ENCODE measurements at regions not wholly inside any gene's neighbourhood (a gene's known extent, or its start where the extent isn't known, plus 50 kb on each side); places are given as distances from the start of the nearest gene placed in this dataset.

DNA sequence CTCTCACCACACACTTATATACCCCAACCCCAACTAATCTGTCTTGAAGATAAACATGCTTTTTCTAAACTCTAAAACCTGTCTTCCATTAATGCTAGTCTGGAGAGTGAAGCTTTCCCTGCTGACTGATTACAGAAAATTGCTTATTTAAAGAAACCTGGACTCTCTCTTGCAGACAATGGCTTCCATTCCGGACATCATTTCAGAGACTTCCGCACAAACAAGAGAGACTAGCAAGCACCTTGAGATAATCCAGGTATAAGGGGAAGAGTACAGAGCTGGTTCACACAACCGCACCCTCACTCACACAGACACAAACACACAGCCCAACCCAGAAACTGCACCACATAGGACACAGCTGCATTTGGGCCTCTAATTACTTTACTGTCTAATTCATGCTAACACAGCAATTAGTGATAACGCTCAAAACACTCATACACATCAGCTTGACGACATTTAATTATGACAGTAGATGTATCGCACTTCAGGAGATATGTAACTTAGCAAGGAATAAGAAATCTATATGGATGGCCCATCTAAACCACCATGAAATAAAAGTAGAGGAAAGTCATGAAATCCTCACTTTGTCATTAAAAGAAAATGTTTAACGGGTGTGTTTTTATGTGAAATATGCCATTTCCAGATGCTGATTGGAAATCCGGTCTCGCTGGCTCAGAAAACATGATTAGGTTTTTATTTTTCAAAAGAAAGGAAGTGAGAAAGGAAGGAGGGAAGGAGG, 138.1 kb upstream of the JARID2 start (continued):
- TF ChIP-seq, protein P1, sequence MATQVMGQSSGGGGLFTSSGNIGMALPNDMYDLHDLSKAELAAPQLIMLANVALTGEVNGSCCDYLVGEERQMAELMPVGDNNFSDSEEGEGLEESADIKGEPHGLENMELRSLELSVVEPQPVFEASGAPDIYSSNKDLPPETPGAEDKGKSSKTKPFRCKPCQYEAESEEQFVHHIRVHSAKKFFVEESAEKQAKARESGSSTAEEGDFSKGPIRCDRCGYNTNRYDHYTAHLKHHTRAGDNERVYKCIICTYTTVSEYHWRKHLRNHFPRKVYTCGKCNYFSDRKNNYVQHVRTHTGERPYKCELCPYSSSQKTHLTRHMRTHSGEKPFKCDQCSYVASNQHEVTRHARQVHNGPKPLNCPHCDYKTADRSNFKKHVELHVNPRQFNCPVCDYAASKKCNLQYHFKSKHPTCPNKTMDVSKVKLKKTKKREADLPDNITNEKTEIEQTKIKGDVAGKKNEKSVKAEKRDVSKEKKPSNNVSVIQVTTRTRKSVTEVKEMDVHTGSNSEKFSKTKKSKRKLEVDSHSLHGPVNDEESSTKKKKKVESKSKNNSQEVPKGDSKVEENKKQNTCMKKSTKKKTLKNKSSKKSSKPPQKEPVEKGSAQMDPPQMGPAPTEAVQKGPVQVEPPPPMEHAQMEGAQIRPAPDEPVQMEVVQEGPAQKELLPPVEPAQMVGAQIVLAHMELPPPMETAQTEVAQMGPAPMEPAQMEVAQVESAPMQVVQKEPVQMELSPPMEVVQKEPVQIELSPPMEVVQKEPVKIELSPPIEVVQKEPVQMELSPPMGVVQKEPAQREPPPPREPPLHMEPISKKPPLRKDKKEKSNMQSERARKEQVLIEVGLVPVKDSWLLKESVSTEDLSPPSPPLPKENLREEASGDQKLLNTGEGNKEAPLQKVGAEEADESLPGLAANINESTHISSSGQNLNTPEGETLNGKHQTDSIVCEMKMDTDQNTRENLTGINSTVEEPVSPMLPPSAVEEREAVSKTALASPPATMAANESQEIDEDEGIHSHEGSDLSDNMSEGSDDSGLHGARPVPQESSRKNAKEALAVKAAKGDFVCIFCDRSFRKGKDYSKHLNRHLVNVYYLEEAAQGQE (IDR thresholded peaks at IDR 0.05; ENCODE audit: low read depth): no peak
- TF ChIP-seq, protein P2, sequence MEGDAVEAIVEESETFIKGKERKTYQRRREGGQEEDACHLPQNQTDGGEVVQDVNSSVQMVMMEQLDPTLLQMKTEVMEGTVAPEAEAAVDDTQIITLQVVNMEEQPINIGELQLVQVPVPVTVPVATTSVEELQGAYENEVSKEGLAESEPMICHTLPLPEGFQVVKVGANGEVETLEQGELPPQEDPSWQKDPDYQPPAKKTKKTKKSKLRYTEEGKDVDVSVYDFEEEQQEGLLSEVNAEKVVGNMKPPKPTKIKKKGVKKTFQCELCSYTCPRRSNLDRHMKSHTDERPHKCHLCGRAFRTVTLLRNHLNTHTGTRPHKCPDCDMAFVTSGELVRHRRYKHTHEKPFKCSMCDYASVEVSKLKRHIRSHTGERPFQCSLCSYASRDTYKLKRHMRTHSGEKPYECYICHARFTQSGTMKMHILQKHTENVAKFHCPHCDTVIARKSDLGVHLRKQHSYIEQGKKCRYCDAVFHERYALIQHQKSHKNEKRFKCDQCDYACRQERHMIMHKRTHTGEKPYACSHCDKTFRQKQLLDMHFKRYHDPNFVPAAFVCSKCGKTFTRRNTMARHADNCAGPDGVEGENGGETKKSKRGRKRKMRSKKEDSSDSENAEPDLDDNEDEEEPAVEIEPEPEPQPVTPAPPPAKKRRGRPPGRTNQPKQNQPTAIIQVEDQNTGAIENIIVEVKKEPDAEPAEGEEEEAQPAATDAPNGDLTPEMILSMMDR (IDR thresholded peaks at IDR 0.05 in 2 of 3, conservative IDR thresholded peaks at IDR 0.05 in 1 of 3; ENCODE audit: borderline replicate concordance in 1 of 3, insufficient read depth in 1 of 3, low read depth in 2 of 3, low read length in 2 of 3): no peak

DNA sequence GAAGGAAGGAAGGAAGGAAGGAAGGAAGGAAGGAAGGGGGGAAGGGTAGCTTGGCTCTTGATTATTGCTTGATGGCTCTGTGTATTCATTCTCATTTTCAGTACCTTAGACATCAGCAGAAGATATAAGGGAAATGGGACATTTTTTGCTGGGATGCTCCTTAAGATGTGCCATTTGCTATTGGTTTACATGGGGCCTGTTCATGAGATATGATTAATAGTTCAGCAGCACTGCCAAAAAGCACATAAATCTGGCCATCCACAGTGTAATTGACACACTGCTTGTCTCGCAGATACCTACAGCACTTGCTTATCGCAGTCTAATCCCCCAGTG, 137.5 kb upstream of the JARID2 start:
- no peak overlapping the region for H2AFZ ChIP-seq (ENCODE audit: low read depth, low read length, poor library complexity, severe bottlenecking)
- H3K9ac ChIP-seq (ENCODE audit: low read length): no peak overlapping the region
- H3K79me2 ChIP-seq (ENCODE audit: insufficient read depth, low read length): no peaks in the 10 kb centered on the region
- H3K4me3 ChIP-seq (replicated peaks in 1 of 2; ENCODE audit: low read depth in 1 of 2, low read length in 2 of 2): no peak overlapping the region
- POLR2A ChIA-PET: no interaction called here
- H3K36me3 ChIP-seq (ENCODE audit: control insufficient read depth in 1 of 2, insufficient read depth in 2 of 2, low read length in 2 of 2): no peaks in the 10 kb centered on the region
- H3K9me2 ChIP-seq (ENCODE audit: insufficient read depth): no peaks in the 10 kb centered on the region
- no peaks in the 10 kb centered on the region for H4K20me1 ChIP-seq (ENCODE audit: insufficient read depth)
- ATAC-seq (no peak), DNase-seq (ENCODE audit: low read depth, low spot score) (no peak)
- no peaks in the 10 kb centered on the region for H3K27me3 ChIP-seq (ENCODE audit: insufficient read depth, low read length)
- BruUV-seq (replicated peaks): no TSS peak
- no peaks in the 10 kb centered on the region for H3K9me3 ChIP-seq (ENCODE audit: control insufficient read depth in 1 of 2, insufficient read depth in 1 of 2, low read depth in 1 of 2, low read length in 2 of 2)
- RAD21 ChIA-PET (ENCODE audit: low non-redundant PET in 1 of 2, low total read pairs in 2 of 2, uncharacterized antibody in 2 of 2, unreplicated experiment in 2 of 2): no interaction called here
- no peak overlapping the region for H3K27ac ChIP-seq (ENCODE audit: low read depth, low read length)
- H3K4me1 ChIP-seq (ENCODE audit: control insufficient read depth in 1 of 2, insufficient read depth in 2 of 2, low read length in 2 of 2): no peaks in the 10 kb centered on the region
- H3K4me2 ChIP-seq (ENCODE audit: low read length): no peak overlapping the region
- intact Hi-C loops (cut with micrococcal nuclease): no loop called here
- CTCF ChIA-PET: no interaction called here
- TF ChIP-seq POLR2AphosphoS5 (IDR thresholded peaks at IDR 0.05; ENCODE audit: low read depth, low read length) (no peak), ZFX (IDR thresholded peaks at IDR 0.05) (no peak), TCF7L2 (IDR thresholded peaks at IDR 0.05; ENCODE audit: borderline replicate concordance, extremely low read depth, insufficient read depth, insufficient read length) (no peak), SP1 (IDR thresholded peaks at IDR 0.05; ENCODE audit: low read depth) (no peak), SRF (IDR thresholded peaks at IDR 0.05; ENCODE audit: low read depth) (no peak), RAD21 (IDR thresholded peaks at IDR 0.05; ENCODE audit: low read depth) (no peak), YY1 (IDR thresholded peaks at IDR 0.05; ENCODE audit: extremely low read depth, insufficient replicate concordance, low read depth, low read length) (no peak), SIN3A (IDR thresholded peaks at IDR 0.05; ENCODE audit: low read depth) (no peak), EGR1 (IDR thresholded peaks at IDR 0.05; ENCODE audit: low read depth) (no peak), EZH2 (IDR thresholded peaks at IDR 0.05) (no peak)
- TF ChIP-seq, protein P2 (IDR thresholded peaks at IDR 0.05 in 2 of 3, conservative IDR thresholded peaks at IDR 0.05 in 1 of 3; ENCODE audit: borderline replicate concordance in 1 of 3, insufficient read depth in 1 of 3, low read depth in 2 of 3, low read length in 2 of 3): no peak
- TF ChIP-seq, protein P3, sequence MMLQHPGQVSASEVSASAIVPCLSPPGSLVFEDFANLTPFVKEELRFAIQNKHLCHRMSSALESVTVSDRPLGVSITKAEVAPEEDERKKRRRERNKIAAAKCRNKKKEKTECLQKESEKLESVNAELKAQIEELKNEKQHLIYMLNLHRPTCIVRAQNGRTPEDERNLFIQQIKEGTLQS (IDR thresholded peaks at IDR 0.05): no peak

All from HCT116 (cell line).